Fibroblast of lung (primary cell): ENCODE measurements at regions not wholly inside any gene's neighbourhood (a gene's known extent, or its start where the extent isn't known, plus 50 kb on each side); places are given as distances from the start of the nearest gene placed in this dataset.

Experiments used
- EZH2 ChIP-seq: IDR thresholded peaks from 2 replicates; pipeline ENCODE4 v1.5.1; 2012; ENCODE audit warnings: low read length, control low read depth, mild to moderate bottlenecking; ENCODE audit errors: missing control alignments
- TF ChIP-seq, protein P1 (sequence below), 2 donors: IDR thresholded peaks in 1 of 2; conservative IDR thresholded peaks in 1 of 2; 1 replicate in 1 of 2; 2 replicates in 1 of 2; pipeline ENCODE4 v1.5.1; 2011 to 2012; ENCODE audit warnings: low read length in 2 of 2, control low read depth in 1 of 2, inconsistent platforms in 1 of 2, low read depth in 1 of 2, mild to moderate bottlenecking in 1 of 2

DNA sequence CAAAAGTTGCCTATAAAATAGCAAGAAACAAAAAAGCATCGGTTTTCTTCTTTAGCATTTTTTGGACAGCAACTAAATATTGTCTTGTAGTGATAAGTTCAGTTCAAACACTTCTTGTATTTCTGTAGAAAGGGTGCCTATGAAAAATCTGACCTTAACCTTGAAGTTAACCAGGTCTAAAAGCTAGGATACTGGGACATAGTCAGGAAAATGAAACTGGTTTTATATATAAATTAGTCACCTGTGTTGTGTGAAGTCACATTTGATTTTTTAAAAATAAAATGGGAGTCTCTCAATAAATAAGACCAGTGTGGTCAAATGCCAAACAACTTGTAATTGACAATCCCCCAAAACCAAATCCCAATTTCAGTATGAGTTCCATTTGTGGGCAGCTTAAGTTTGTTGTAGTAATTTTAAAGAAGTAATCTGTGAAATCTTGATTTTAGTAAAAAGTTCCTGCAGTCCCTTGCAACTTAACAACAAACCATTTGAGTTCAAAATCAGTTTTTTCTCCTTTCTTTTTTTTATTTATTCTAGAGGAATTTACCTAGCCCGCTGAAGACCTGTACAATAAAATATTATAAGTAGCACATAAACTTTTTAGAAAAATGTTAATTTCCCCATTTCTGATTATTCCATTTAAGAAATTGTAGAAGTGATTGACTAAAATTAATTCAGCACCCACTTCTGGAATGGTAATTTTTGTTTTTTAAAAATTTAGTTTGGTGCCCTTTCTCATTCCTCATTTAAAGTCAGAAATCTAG lies 84.5 kb upstream of the PPARA start:
- TF ChIP-seq, protein P1, sequence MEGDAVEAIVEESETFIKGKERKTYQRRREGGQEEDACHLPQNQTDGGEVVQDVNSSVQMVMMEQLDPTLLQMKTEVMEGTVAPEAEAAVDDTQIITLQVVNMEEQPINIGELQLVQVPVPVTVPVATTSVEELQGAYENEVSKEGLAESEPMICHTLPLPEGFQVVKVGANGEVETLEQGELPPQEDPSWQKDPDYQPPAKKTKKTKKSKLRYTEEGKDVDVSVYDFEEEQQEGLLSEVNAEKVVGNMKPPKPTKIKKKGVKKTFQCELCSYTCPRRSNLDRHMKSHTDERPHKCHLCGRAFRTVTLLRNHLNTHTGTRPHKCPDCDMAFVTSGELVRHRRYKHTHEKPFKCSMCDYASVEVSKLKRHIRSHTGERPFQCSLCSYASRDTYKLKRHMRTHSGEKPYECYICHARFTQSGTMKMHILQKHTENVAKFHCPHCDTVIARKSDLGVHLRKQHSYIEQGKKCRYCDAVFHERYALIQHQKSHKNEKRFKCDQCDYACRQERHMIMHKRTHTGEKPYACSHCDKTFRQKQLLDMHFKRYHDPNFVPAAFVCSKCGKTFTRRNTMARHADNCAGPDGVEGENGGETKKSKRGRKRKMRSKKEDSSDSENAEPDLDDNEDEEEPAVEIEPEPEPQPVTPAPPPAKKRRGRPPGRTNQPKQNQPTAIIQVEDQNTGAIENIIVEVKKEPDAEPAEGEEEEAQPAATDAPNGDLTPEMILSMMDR (conservative IDR thresholded peaks at IDR 0.05 in 1 of 2, IDR thresholded peaks at IDR 0.05 in 1 of 2; ENCODE audit: low read depth in 1 of 2, low read length in 2 of 2), result no peak
- TF ChIP-seq EZH2, result no peak
